Hippocampal formation (tissue), 2 donors: ENCODE measurements at regions not wholly inside any gene's neighbourhood (a gene's known extent, or its start where the extent isn't known, plus 50 kb on each side); places are given as distances from the start of the nearest gene placed in this dataset.

ENCODE experiments used
- DNase-seq, 2 donors: peaks; one replicate each; lab custom pipeline; 2025; lab: John Stamatoyannopoulos, UW

- no peak for DNase-seq
Observed at GRCh38 chr6:165956874-165957273, 210.8 kb downstream of the TBXT start.

- DNase-seq, result no peak
Observed at GRCh38 chr6:165952514-165952913, 215.1 kb downstream of the TBXT start.

DNA sequence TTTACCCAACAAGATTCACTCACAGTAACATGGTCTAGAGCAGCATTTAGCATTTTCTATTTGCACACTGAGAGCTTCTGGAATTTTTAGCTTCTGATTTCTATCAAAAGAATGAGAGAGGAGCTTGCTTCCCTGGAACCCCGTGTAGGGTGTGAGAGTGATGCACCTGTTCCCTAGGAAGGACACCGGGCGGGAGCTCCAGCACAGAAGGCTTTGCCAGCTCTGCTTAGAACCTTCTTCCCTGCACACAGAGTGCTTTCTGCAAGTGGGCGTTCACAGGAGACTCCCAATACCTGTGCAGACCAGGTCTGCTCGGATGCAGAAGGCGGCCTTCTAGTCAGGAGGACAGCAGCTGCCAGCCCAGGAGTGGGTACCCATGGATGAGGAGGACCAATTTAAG, 217.3 kb downstream of the TBXT start:
- DNase-seq, result no peak

GRCh38 chr6:165949324-165949723, 218.3 kb downstream of the TBXT start:
- no peak for DNase-seq

DNA sequence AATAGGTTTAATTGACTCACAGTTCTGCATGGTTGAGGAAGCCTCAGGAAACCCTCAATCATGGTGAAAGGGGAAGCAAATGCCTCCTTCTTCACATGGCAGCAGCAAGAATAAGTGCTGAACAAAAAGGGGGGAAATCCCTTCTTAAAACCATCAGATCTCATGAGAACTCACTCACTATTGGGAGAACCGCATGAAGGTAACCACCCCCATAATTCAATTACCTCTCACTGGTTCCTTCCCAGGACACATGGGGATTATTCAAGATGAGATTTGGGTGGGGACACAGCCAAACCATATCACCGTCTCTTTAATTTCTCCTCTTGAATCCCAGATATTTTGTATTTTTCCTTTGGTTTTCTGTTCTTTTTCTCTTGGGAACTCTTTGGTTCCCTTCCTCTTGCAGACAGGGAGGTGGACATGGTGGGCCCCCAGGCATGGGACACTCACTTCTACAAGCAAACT, 223.6 kb downstream of the TBXT start:
- no peak for DNase-seq

DNA sequence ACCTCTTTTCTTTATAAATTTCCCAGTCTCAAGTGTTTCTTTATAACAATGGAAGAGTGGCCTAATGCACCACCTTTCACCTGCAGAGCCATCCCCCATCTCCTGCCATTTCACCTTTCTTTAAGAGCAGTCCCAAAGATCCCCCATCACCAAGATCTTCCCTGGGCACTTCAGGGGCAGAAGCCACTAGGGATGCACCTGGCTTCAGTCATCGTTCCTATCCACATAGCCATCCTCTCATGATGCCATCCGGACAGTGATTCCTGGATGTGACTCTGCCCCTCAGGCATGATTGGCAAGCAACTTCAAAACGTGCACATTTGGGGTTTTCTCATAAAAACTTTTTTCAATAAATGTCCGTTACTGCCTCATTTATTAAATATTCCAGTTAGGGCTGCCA, 225.9 kb downstream of the TBXT start:
- no peak for DNase-seq

GRCh38 chr6:165941249-165941775, 226.3 kb downstream of the TBXT start:
- DNase-seq, result no peak

- no peak for DNase-seq
Observed at GRCh38 chr6:165940366-165940765, 227.3 kb downstream of the TBXT start.

GRCh38 chr6:165939601-165940290, 227.9 kb downstream of the TBXT start:
- no peak for DNase-seq

- DNase-seq, result no peak
Observed at GRCh38 chr6:165939047-165939446, 228.6 kb downstream of the TBXT start.

DNA sequence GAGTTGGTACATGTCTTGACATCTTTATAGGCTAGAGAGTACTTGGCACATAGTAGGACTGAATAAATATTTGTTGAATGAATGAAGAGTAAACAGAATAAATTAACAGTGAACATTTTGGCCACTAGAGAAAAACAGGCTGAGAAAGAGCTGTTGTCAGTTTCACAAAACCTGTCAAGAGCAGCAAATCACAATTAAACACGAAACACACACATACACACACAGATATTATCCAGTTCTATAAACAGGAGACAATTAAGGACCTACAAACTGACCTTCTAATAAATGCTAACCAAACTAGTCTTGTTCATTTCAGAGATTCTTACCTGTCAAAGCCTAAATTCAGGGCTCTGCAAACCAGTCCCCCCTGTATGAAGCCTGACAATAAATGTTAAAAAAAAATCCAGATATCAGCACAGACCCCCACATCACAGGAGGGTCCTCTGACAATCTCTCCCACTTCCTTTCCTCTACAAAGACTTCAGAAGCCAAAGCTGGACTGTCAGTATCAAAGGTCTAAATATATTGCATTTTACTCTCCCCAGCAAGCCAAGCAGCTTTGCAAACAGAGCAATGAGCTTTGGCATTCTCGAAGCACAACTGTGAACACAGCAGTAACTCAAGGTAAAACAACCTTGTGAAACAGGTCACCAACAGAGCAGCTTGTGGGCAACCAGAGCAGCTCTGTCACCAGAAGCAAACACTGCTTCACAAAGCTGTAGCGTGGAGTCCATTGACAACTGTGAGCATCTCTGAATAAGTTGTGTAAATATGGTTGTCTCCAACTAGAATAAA, 229.9 kb downstream of the TBXT start:
- no peak for DNase-seq

- DNase-seq, result no peak
Observed at GRCh38 chr6:165936660-165937059, 231.0 kb downstream of the TBXT start.

- DNase-seq, result no peak
Observed at GRCh38 chr6:165936096-165936495, 231.6 kb downstream of the TBXT start.

- DNase-seq, result no peak
Observed at GRCh38 chr6:165931675-165932074, 236.0 kb downstream of the TBXT start.

DNA sequence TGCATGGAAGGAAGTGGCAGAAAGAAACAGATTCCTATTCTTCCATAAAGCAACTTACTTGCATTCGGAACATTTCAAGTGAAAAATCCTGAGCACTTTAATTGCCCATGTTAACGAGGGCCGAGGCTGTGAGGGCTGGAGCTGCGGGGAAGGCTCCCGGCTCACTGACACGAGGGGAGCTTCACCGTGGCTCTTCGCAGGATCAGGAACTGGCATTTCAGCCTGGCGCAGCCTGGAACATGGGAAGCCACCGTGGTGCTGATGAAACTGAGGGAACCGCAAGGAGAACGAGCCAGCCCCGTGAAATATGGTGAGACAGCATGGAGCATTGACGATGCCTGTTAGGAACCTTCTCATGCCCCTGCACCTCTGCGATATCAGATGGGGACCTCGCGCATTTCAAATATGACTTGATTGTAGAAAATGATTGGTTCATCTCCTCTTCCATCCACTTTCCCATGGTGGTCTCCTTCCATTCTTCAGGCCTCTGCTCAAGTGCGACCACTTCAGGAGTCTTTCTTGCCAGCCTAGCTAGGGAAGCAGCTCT, 236.9 kb downstream of the TBXT start:
- DNase-seq, result no peak

DNA sequence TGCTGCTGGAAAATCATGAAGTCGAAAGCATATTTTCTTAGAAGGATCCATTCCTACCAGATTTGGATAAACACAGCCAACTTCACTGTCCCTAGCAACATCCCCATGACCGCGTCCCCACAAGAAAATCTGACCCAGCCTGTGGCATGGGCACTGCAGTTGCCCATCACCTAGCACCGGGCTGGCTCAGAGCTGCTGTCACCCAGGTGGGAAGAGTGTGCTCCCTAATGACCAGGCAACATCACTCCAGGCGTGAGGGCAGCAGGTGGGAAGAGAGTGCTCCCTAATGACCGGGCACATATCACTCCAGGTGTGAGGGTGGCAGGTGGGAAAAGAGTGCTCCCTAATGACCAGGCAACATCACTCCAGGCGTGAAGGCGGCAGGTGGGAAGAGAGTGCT, 238.0 kb downstream of the TBXT start:
- DNase-seq, result no peak

GRCh38 chr6:165926378-165926777, 241.3 kb downstream of the TBXT start:
- DNase-seq, result no peak

GRCh38 chr6:165925474-165926156, 242.0 kb downstream of the TBXT start:
- DNase-seq, result no peak

DNA sequence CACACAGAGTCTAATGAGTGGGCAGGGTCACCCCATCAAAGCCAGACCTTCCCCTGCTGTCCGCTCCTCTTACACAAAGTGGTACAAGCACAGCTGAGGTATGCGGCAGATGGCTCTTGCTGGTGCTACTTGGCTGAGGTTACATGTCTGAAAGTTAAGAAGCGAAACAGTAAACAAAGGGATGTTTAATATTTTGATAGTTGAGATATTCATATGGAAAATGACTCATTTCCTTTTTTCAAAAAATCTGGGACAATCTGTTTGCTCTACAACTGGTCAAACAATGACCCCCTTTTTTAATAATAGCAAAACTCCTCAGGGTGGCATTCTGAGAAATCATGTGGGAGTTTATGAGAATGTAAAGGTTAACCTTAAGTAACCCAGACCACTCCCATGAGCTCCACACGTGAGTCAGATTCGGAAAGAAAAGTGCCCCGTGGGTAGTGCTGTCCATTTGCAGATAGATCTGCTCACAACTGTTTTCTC, 245.3 kb downstream of the TBXT start:
- DNase-seq, result no peak

GRCh38 chr6:165920896-165921671, 246.6 kb downstream of the TBXT start:
- no peak for DNase-seq

DNA sequence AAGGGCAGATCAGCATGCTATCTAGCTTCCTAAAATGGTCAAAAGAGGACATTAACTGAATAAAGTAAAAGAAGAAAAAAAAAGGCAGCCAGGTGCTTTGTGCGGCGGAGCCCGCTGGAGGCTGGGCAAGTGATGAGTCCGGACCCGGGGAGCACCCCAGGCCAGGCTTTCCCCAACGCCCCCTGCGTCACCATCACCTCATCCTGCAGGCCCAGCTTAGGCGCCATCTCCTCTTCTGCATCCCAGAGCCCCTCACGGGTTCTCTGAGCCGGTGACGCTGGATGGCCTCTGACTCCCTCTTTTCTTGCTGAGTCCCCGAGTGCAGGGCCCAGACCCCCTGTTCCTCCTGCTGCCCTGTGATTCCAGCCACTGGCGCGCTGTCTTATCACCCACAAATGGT, 250.1 kb downstream of the TBXT start:
- no peak for DNase-seq
